ENCODE measurements at regions not wholly inside any gene's neighbourhood (a gene's known extent, or its start where the extent isn't known, plus 50 kb on each side); places are given as distances from the start of the nearest gene placed in this dataset.
"Not testable (repeated sequence)": the region's sequence is repeated elsewhere in the genome, so short reads cannot be mapped to it uniquely, and the experiment has no call there.

GRCh38 chr1:37197411-37197810 lies 163.1 kb upstream of the GRIK3 start:
- Mint-ChIP-seq H3K4me1 (no peaks in the 10 kb centered on the region), H3K36me3 (no peaks in the 10 kb centered on the region), H3K27ac (no peak overlapping the region), H3K9me3 (peaks cover 31% of the 10 kb centered on the region), H3K27me3 (ENCODE audit: low read depth) (peaks cover 3% of the 10 kb centered on the region), H3K4me3 (no peak overlapping the region)
- TF ChIP-seq, protein P1, sequence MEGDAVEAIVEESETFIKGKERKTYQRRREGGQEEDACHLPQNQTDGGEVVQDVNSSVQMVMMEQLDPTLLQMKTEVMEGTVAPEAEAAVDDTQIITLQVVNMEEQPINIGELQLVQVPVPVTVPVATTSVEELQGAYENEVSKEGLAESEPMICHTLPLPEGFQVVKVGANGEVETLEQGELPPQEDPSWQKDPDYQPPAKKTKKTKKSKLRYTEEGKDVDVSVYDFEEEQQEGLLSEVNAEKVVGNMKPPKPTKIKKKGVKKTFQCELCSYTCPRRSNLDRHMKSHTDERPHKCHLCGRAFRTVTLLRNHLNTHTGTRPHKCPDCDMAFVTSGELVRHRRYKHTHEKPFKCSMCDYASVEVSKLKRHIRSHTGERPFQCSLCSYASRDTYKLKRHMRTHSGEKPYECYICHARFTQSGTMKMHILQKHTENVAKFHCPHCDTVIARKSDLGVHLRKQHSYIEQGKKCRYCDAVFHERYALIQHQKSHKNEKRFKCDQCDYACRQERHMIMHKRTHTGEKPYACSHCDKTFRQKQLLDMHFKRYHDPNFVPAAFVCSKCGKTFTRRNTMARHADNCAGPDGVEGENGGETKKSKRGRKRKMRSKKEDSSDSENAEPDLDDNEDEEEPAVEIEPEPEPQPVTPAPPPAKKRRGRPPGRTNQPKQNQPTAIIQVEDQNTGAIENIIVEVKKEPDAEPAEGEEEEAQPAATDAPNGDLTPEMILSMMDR (IDR thresholded peaks at IDR 0.05; ENCODE audit: unreplicated experiment), result no peak
- no peak for DNase-seq (ENCODE audit: low spot score in 2 of 2, unreplicated experiment in 2 of 2)

GRCh38 chr1:37214305-37214704 lies 180.0 kb upstream of the GRIK3 start:
- not testable (repeated sequence) for H3K4me3 Mint-ChIP-seq; H3K27ac Mint-ChIP-seq; H3K36me3 Mint-ChIP-seq; H3K27me3 Mint-ChIP-seq (ENCODE audit: low read depth); DNase-seq (ENCODE audit: low spot score in 2 of 2, unreplicated experiment in 2 of 2); H3K4me1 Mint-ChIP-seq
- peaks cover 26% of the 10 kb centered on the region for H3K9me3 Mint-ChIP-seq

- no peaks in the 10 kb centered on the region for H3K4me1 Mint-ChIP-seq
- H3K36me3 Mint-ChIP-seq, result no peaks in the 10 kb centered on the region
- peaks cover 50% of the 10 kb centered on the region for H3K27me3 Mint-ChIP-seq (ENCODE audit: low read depth)
- H3K27ac Mint-ChIP-seq, result no peak overlapping the region
- H3K9me3 Mint-ChIP-seq, result peaks cover 12% of the 10 kb centered on the region
- TF ChIP-seq, protein P1 (IDR thresholded peaks at IDR 0.05; ENCODE audit: unreplicated experiment), result no peak
- no peak for DNase-seq (ENCODE audit: low spot score in 2 of 2, unreplicated experiment in 2 of 2)
- no peak overlapping the region for H3K4me3 Mint-ChIP-seq
These were observed 199.3 kb upstream of the GRIK3 start for GRCh38 chr1:37233606-37234005.

GRCh38 chr1:37234941-37235418 lies 200.7 kb upstream of the GRIK3 start:
- no peak for DNase-seq (ENCODE audit: low spot score in 2 of 2, unreplicated experiment in 2 of 2)
- Mint-ChIP-seq H3K27me3 (ENCODE audit: low read depth) (peaks cover 48% of the 10 kb centered on the region), H3K36me3 (no peaks in the 10 kb centered on the region), H3K4me1 (no peaks in the 10 kb centered on the region), H3K4me3 (no peak overlapping the region), H3K27ac (no peak overlapping the region), H3K9me3 (peaks cover 12% of the 10 kb centered on the region)
- TF ChIP-seq, protein P1 (IDR thresholded peaks at IDR 0.05; ENCODE audit: unreplicated experiment), result no peak

- H3K4me1 Mint-ChIP-seq, result no peaks in the 10 kb centered on the region
- H3K4me3 Mint-ChIP-seq, result no peak overlapping the region
- TF ChIP-seq, protein P1 (IDR thresholded peaks at IDR 0.05; ENCODE audit: unreplicated experiment), result no peak
- H3K36me3 Mint-ChIP-seq, result no peaks in the 10 kb centered on the region
- no peak overlapping the region for H3K27ac Mint-ChIP-seq
- no peaks in the 10 kb centered on the region for H3K9me3 Mint-ChIP-seq
- DNase-seq (ENCODE audit: low spot score in 2 of 2, unreplicated experiment in 2 of 2), result no peak
- peaks cover 52% of the 10 kb centered on the region for H3K27me3 Mint-ChIP-seq (ENCODE audit: low read depth)
These were observed 203.6 kb upstream of the GRIK3 start for GRCh38 chr1:37237948-37238347.

- Mint-ChIP-seq H3K4me3 (no peak overlapping the region), H3K27me3 (ENCODE audit: low read depth) (peaks cover 54% of the 10 kb centered on the region), H3K4me1 (no peaks in the 10 kb centered on the region), H3K27ac (no peak overlapping the region), H3K36me3 (no peaks in the 10 kb centered on the region), H3K9me3 (no peaks in the 10 kb centered on the region)
- DNase-seq (ENCODE audit: low spot score in 2 of 2, unreplicated experiment in 2 of 2), result no peak
- TF ChIP-seq, protein P1 (IDR thresholded peaks at IDR 0.05; ENCODE audit: unreplicated experiment), result no peak
These were observed 204.3 kb upstream of the GRIK3 start for GRCh38 chr1:37238364-37239224.
